ENCODE measurements at regions not wholly inside any gene's neighbourhood (a gene's known extent, or its start where the extent isn't known, plus 50 kb on each side); places are given as distances from the start of the nearest gene placed in this dataset.

DNA sequence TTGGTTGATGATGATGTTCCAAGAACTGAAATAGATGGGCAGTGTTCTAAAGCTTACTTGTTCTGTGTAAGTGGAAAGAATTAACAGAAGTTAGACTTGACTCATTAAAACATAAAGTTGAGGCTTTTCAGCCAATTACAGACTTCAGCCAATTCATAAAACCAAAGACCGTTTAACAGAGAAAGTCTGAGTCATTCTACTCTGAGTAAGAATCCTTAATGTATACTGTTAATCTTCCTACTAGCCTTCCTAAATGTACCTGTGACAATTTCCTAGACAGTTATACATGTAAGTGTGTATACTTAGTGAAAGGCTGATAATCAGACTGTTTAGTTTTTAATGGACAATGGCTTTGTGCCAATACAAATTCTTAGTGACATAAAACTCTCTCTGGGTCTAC is 681.0 kb downstream of the RPL10L start:
- no peak for TF ChIP-seq CTCF (IDR thresholded peaks at IDR 0.05)
- TF ChIP-seq POLR2A (IDR thresholded peaks at IDR 0.05), result no peak
